A549 (cell line): ENCODE measurements at regions not wholly inside any gene's neighbourhood (a gene's known extent, or its start where the extent isn't known, plus 50 kb on each side); places are given as distances from the start of the nearest gene placed in this dataset.

ENCODE experiments used
- ATAC-seq, 2 experiments: fragments of 200-7000 bp in 1 of 2; fragments of >200 bp in 1 of 2; cut with Nextera tagmentation in 1 of 2; cut with Tn5 transposase in 1 of 2; 3 replicates each; pipeline versions ENCODE4 v1.8.0 to v1.9.1; 2018 to 2020; ENCODE audit warnings: mild to moderate bottlenecking in 1 of 2, moderate library complexity in 1 of 2
- CTCF ChIA-PET: fragments of 300-600 bp; sonication (Branson Sonifier 250); formaldehyde crosslinking; extraction: SDS; loops from one replicate; lab custom pipeline; 2021; ENCODE audit warnings: antibody characterized with exemption, inconsistent platforms; lab: Yijun Ruan, JAX
- POLR2A ChIA-PET: fragments of 350-600 bp; formaldehyde crosslinking; extraction: SDS; loops from one replicate; lab custom pipeline; 2021; ENCODE audit warnings: antibody characterized with exemption, inconsistent platforms; lab: Yijun Ruan, JAX
- DNase-seq, 2 experiments: peaks; one replicate each; pipeline versions ENCODE4 v3.0.0 to v3.0.0-alpha.2; 2011 to 2016; ENCODE audit warnings: low read depth in 1 of 2, low spot score in 1 of 2
- FAIRE-seq: peaks from 2 replicates; lab custom pipeline; 2011; peaks lifted over from hg19 to GRCh38; lab: Jason Lieb, UNC
- H3K27ac ChIP-seq, 2 experiments: fragments of >200 bp; sonication (Bioruptor Twin); formaldehyde crosslinking; 3 replicates each; pipeline ENCODE4 v1.5.1; 2016 to 2017
- H3K4me1 ChIP-seq: fragments of >200 bp; sonication (Bioruptor Twin); formaldehyde crosslinking; 3 replicates; pipeline ENCODE4 v1.6.1; 2016
- H3K4me2 ChIP-seq: fragments of >200 bp; sonication (Bioruptor Twin); formaldehyde crosslinking; 3 replicates; pipeline ENCODE4 v1.6.1; 2016
- H3K4me3 ChIP-seq: fragments of >200 bp; sonication (Bioruptor Twin); formaldehyde crosslinking; 3 replicates; pipeline ENCODE4 v1.5.1; 2016
- H3K9me3 ChIP-seq: fragments of >200 bp; sonication (Bioruptor Twin); formaldehyde crosslinking; 3 replicates; pipeline ENCODE4 v1.6.1; 2016
- E2F6 ChIP-seq: IDR thresholded peaks from 2 replicates; pipeline ENCODE4 v1.6.1; 2012; ENCODE audit warnings: low read depth, borderline replicate concordance
- EHF ChIP-seq: fragments of 250-450 bp; sonication (Bioruptor Pico); IDR thresholded peaks from 2 replicates; pipeline ENCODE4 v1.5.0; 2020; ENCODE audit warnings: mild to moderate bottlenecking
- ESRRA ChIP-seq: fragments of 150-350 bp; IDR thresholded peaks from 2 replicates; pipeline ENCODE4 v1.6.1; 2014; ENCODE audit warnings: mild to moderate bottlenecking, low read length, borderline replicate concordance
- FOSB ChIP-seq: fragments of 250-450 bp; sonication (Bioruptor Pico); IDR thresholded peaks from 2 replicates; pipeline ENCODE4 v1.5.0; 2020; ENCODE audit warnings: mild to moderate bottlenecking, moderate library complexity
- GATA3 ChIP-seq: IDR thresholded peaks from 2 replicates; pipeline ENCODE4 v1.6.1; 2012; ENCODE audit warnings: borderline replicate concordance
- HES2 ChIP-seq: fragments of >200 bp; sonication (Bioruptor Twin); formaldehyde crosslinking; IDR thresholded peaks from 2 replicates; pipeline ENCODE4 v1.6.1; 2016
- HOXA7 ChIP-seq: fragments of 250-450 bp; sonication (Bioruptor Pico); IDR thresholded peaks from 2 replicates; pipeline ENCODE4 v1.5.0; 2020; ENCODE audit warnings: mild to moderate bottlenecking, moderate library complexity
- JUNB ChIP-seq: fragments of >200 bp; sonication (Bioruptor Twin); formaldehyde crosslinking; IDR thresholded peaks from 2 replicates; pipeline ENCODE4 v1.6.1; 2016
- KDM1A ChIP-seq: fragments of 200-600 bp; sonication (generic); IDR thresholded peaks from 2 replicates; pipeline ENCODE4 v1.6.1; 2016; ENCODE audit warnings: low read depth, mild to moderate bottlenecking
- KDM5A ChIP-seq: fragments of 200-600 bp; sonication (generic); IDR thresholded peaks from 2 replicates; pipeline ENCODE4 v1.6.1; 2016; ENCODE audit warnings: antibody characterized with exemption, mild to moderate bottlenecking
- MAFK ChIP-seq: fragments of 450-650 bp; IDR thresholded peaks from 2 replicates; pipeline ENCODE4 v1.6.1; 2014; ENCODE audit not compliant: partially characterized antibody
- MYC ChIP-seq: IDR thresholded peaks from 2 replicates; pipeline ENCODE4 v1.6.1; 2012; ENCODE audit warnings: mild to moderate bottlenecking, inconsistent platforms, low read length, improper control_type of control experiment, borderline replicate concordance
- PBX3 ChIP-seq: IDR thresholded peaks from 2 replicates; pipeline ENCODE4 v1.6.1; 2012
- POLR2A ChIP-seq: IDR thresholded peaks from 2 replicates; pipeline ENCODE4 v1.6.1; 2012; ENCODE audit warnings: mild to moderate bottlenecking, low read length
- POLR2AphosphoS2 ChIP-seq: conservative IDR thresholded peaks from 2 replicates; pipeline ENCODE4 v1.6.1; 2012; ENCODE audit warnings: low read length, improper control_type of control experiment, inconsistent platforms
- RAD21 ChIP-seq, 2 experiments: fragments of >200 bp in 1 of 2; sonication (Bioruptor Twin) in 1 of 2; formaldehyde crosslinking in 1 of 2; IDR thresholded peaks in 1 of 2; conservative IDR thresholded peaks in 1 of 2; 2 replicates in 1 of 2; 3 replicates in 1 of 2; pipeline ENCODE4 v1.6.1; 2012 to 2018; ENCODE audit warnings: inconsistent platforms in 1 of 2
- RARB ChIP-seq: fragments of 250-450 bp; sonication (Bioruptor Pico); IDR thresholded peaks from 2 replicates; pipeline ENCODE4 v1.8.0; 2021; ENCODE audit warnings: mild to moderate bottlenecking, moderate library complexity
- REST ChIP-seq: fragments of 200-600 bp; sonication (generic); IDR thresholded peaks from 2 replicates; pipeline ENCODE4 v1.6.1; 2016; ENCODE audit warnings: antibody characterized with exemption, mild to moderate bottlenecking, moderate library complexity
- RFX5 ChIP-seq: fragments of 450-650 bp; IDR thresholded peaks from 2 replicates; pipeline ENCODE4 v1.7.1; 2014; ENCODE audit warnings: antibody characterized with exemption, mild to moderate bottlenecking, moderate library complexity
- SMC3 ChIP-seq: fragments of >200 bp; sonication (Bioruptor Twin); formaldehyde crosslinking; IDR thresholded peaks from 3 replicates; pipeline ENCODE4 v1.6.1; 2018; ENCODE audit warnings: inconsistent platforms
- ZNF302 ChIP-seq: fragments of 250-450 bp; sonication (Bioruptor Pico); IDR thresholded peaks from 2 replicates; pipeline ENCODE4 v1.9.0; 2021; ENCODE audit warnings: inconsistent platforms, mild to moderate bottlenecking, moderate library complexity
- WGBS: methylation state at CpG from one replicate; pipeline ENCODE4 v1.1.6; 2017; ENCODE audit errors: missing lambda C conversion rate; 5-methylcytosine and 5-hydroxymethylcytosine counted together

GRCh38 chr12:89831310-89832095 is 122.9 kb upstream of the ATP2B1 start:
- ATAC-seq (no peak; a peak in 1 of 6 replicates), DNase-seq (no peak), FAIRE-seq (peak; percentile 61)
- Histone ChIP-seq H3K4me3 (no peak overlapping the region), H3K4me2 (no peak overlapping the region), H3K27ac (peak overlapping the region; percentile 1 to 55; a peak in 2 of 6 replicates), H3K4me1 (peaks cover 24% of the 10 kb centered on the region), H3K9me3 (no peaks in the 10 kb centered on the region)
- WGBS: 70% methylated on average over 5 of the region's 5 CpGs
- ChIA-PET POLR2A (no interaction called here), CTCF (interaction anchor here (1.2 to 1.4 kb wide), 3 partner anchors 11 to 119 kb away, joined by 3 to 5 read pairs (median 3); no protein-coding TSS in a partner anchor)
- no peak for TF ChIP-seq RFX5
- no peak for TF ChIP-seq ESRRA
- no peak for TF ChIP-seq MYC
- TF ChIP-seq ZNF302: no peak
- no peak for TF ChIP-seq POLR2AphosphoS2
- no peak for TF ChIP-seq KDM5A
- no peak for TF ChIP-seq MAFK
- no peak for TF ChIP-seq PBX3
- TF ChIP-seq JUNB: no peak
- TF ChIP-seq E2F6: no peak
- TF ChIP-seq HOXA7 (CRISPR knock-in tag): no peak
- no peak for TF ChIP-seq EHF
- no peak for TF ChIP-seq REST
- TF ChIP-seq RARB (CRISPR knock-in tag): no peak
- TF ChIP-seq KDM1A: no peak
- no peak for TF ChIP-seq SMC3
- no peak for TF ChIP-seq POLR2A
- no peak for TF ChIP-seq RAD21 (conservative IDR thresholded peaks at IDR 0.05 in 1 of 2, IDR thresholded peaks at IDR 0.05 in 1 of 2)
- no peak for TF ChIP-seq HES2

- POLR2A ChIA-PET: no interaction called here
- Histone ChIP-seq H3K4me1 (peaks cover 36% of the 10 kb centered on the region), H3K27ac (0 out of 6 replicates have a peak overlapping the region, but pooled peaks of 1 of the 2 experiments have one; percentile 44), H3K4me2 (no peak overlapping the region), H3K9me3 (no peaks in the 10 kb centered on the region), H3K4me3 (no peak overlapping the region)
- CTCF ChIA-PET: interaction anchor here (0.9 kb wide), 1 partner anchor 123 kb away, joined by 3 read pairs; no protein-coding TSS in a partner anchor
- 56% methylated on average over 2 of the region's 2 CpGs for WGBS
- peak; percentile 67 for FAIRE-seq
- no peak for ATAC-seq
- DNase-seq: peak in 1 of 2 experiments; percentile 17
- TF ChIP-seq GATA3 (peak; percentile 72; the same call in 1 of the 2 replicates), FOSB (no peak)
Observed at GRCh38 chr12:89829434-89829975, 120.9 kb upstream of the ATP2B1 start.
